C4-2B (cell line): ENCODE measurements at regions not wholly inside any gene's neighbourhood (a gene's known extent, or its start where the extent isn't known, plus 50 kb on each side); places are given as distances from the start of the nearest gene placed in this dataset.

Source experiments
- CTCF ChIP-seq: fragments of 450-650 bp; conservative IDR thresholded peaks from 2 replicates; pipeline ENCODE4 v1.5.1; 2017; ENCODE audit warnings: mild to moderate bottlenecking
- ZFX ChIP-seq: fragments of 450-650 bp; IDR thresholded peaks from 2 replicates; pipeline ENCODE4 v1.6.1; 2017

GRCh38 chr1:68795956-68796355, 299.1 kb upstream of the DEPDC1 start:
- TF ChIP-seq CTCF = no peak
- no peak for TF ChIP-seq ZFX
